HG03097 (cell line): ENCODE measurements at regions not wholly inside any gene's neighbourhood (a gene's known extent, or its start where the extent isn't known, plus 50 kb on each side); places are given as distances from the start of the nearest gene placed in this dataset.
"Not testable (repeated sequence)": the region's sequence is repeated elsewhere in the genome, so short reads cannot be mapped to it uniquely, and the experiment has no call there.

ENCODE experiments used
- ATAC-seq: cut with Tn5 transposase; IDR thresholded peaks from one replicate; pipeline ENCODE4 v1.9.1; 2021; ENCODE audit not compliant: unreplicated experiment, low FRiP score

- no peak for ATAC-seq
Measured at GRCh38 chr2:241981076-241981700, 111.7 kb downstream of the RTP5 start.

- ATAC-seq: no peak
Measured at GRCh38 chr2:241982706-241983570, 113.4 kb downstream of the RTP5 start.

GRCh38 chr2:241983571-241984270 lies 114.2 kb downstream of the RTP5 start:
- no peak for ATAC-seq

DNA sequence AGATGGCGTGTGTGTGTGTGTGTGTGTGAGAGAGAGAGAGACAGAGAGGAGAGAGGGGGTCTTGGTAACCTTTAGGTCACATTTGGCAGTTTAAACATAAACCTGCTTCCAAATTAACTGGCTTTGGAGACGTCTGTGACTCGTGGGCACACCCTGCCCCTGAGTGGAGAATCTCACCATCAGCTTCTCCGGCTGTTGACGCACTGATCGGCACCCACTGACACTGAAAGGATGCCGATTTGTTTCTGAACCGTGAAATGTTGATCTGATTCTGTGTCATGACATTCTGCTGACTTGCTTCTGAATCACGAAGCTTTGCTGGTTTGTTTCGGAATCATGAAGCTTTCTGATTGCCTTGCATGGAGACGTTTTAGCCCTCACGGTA lies 114.7 kb downstream of the RTP5 start:
- no peak for ATAC-seq

DNA sequence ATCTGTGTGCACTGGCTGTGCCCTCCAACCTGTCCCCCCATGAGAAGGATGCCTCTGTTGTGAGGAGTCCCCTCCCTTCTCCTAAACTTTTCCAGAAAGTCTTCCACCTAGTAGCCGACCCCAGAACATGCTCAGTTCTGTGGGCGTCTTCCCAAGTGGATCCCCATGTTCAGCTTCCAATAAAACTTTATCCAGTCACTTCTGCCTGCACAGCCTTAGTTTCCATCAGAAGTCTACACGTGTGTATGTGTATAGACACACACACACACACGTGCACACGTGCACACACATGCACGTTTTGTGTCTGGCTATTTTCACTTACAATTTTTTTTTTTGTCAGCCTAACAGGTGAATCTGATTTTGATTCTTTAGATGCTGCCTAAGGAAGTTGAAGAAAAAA lies 115.1 kb downstream of the RTP5 start:
- no peak for ATAC-seq

- ATAC-seq: not testable (repeated sequence)
Measured at GRCh38 chr2:241985161-241985985, 115.8 kb downstream of the RTP5 start.

DNA sequence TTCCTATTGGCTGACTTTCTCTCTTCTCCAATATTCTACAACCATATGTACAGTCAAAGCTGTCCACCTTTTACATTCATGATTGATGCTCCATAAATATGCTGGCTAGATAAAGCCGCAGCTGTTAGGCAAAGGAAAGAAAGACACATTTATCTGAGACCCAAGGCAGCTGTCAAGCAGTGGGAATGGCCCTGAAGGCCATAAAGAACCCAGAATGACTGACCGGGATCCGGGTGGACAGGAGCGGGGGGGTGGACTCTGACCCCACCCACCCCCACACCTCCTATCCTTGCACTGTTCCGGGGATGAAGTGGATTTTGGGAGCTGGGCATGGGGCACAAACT lies 116.4 kb downstream of the RTP5 start:
- ATAC-seq: no peak

DNA sequence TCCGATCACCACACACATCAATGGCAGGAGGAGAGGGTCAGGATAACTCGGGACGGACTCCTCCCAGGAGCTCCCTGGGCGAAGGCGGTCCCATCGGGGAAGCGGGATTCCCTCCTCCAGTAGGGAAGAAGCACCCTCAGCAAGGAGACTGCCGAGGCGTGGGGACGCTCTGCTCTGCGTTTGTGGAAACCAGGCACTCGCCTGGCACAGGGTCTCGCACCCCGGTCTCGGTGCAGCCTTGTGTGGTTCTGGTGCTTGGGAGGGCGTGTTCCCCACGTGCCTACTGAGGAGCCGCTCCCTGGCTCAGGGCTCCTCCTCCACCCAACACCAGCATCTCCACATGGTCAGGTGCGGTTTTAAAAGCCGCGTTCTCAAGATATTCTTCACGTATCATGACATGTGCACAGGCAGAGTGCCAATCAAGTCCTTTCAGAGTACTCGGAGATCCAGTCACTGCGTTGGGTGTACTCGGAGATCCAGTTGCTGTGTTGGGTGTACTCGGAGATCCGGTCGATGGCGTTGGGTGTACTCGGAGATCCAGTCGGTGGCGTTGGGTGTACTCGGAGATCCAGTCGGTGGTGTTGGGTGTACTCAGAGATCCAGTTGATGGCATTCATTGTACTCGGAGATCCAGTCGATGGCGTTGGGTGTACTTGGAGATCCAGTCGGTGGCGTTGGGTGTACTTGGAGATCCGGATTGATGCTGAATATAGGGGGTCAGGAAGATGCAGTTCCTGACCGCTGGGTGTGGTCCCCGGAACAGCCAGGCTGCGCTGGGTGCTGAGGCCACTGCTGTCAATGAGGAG lies 117.5 kb downstream of the RTP5 start:
- no peak for ATAC-seq

DNA sequence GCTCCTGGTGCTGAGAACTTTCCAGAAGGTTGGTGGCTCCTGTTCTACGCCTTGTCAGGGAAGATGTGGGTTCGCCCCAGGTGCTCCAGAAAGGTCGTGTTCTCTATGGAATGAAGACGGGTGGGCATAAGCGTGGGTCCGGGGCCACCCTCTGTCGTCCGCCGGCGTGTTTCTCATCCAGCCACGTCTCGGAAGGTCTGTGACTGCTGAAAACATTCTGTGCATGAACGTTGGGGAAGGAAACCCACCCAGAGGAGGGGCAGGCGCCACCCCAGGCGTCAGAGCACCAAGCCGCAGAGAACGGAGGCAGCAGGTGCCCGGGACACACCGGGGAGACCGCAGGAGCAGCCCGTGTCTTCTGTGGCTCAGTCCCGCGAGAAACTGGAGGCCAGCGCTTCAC lies 118.2 kb downstream of the RTP5 start:
- no peak for ATAC-seq

DNA sequence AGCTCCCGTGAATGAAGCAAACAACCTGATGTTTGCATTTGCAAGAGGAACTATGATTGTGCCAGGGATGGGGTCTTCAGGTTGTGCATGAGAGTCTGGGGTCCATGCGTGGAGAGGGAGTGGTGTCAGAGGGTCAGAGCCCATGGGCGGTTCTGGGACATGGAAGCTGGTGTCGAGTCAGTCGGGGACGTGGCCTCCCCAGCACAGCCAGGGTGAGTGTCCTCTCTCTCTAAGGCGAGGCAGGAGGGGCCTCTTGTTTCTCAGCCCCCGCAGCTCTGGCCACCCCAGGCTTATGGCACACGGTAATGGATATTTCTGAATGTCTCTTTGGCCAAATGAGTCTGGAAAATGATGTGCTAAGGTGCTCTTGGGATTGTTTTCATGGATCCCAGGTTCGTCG lies 118.6 kb downstream of the RTP5 start:
- ATAC-seq: no peak

- ATAC-seq: no peak
Measured at GRCh38 chr2:241989074-241989473, 119.5 kb downstream of the RTP5 start.

DNA sequence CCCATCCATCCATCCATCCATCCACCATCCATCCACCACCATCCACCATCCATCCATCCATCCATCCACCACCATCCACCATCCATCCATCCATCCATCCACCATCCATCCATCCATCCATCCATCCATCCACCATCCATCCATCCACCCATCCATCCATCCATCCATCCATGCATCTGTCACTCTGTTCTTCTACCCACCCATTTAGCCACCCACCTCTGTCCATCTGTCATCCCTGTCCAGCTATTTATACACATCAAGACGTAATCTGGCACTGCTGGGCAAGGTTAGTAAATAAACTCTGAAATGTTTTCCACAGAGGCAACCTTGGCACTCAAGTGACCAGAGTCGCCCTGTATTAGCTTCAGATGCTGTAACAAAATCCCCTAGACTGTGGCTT lies 120.9 kb downstream of the RTP5 start:
- no peak for ATAC-seq

DNA sequence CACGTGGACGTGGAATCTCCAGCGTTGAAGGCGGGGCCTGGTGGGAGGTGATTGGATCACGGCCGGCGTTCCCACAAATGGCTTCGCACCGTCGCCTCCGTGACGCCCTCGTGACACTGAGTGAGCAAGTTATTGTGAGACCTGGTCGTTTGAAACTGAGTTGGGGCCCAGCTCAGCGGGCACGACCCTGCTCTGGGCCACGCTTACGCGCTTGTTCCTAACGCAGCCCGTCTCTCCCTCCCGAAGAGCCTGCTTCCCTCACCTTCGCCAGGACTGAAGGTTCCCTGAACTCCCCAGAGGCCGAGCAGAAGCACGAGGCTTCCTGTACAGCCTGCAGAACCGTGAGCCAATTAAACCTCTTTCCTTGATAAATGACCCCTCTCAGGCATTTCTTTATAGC lies 121.8 kb downstream of the RTP5 start:
- no peak for ATAC-seq

- no peak for ATAC-seq
Measured at GRCh38 chr2:241992753-241993152, 123.2 kb downstream of the RTP5 start.

GRCh38 chr2:241993386-241994005 lies 124.0 kb downstream of the RTP5 start:
- ATAC-seq: no peak

- ATAC-seq: no peak
Measured at GRCh38 chr2:241994086-241994485, 124.6 kb downstream of the RTP5 start.

DNA sequence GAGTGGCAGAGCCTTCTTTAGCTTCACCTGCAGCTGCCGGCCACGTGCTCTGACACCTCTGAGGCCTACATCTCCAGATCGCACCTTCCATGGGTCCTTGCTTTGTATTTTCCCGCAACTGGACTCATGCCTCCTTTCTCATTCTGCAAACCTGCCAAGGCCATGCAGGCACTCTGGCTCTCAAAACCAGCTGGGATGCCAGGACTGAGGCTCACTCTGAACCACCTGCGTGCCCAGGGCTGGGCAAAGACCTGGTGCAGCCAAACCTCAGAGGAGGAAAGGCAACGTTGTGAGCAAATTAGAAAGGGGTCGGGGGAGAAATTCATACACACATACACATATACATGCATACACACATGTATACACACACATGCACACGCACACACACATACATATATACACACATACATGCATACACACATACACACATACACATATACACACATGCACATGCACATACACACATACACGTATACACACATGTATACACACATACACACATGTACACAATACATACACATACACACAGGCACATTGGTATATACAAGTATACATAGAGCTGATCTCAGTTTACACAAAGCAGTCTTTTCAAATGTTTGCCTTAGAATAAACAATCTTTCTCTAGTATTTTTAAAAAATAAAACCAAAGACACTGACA lies 125.2 kb downstream of the RTP5 start:
- no peak for ATAC-seq

DNA sequence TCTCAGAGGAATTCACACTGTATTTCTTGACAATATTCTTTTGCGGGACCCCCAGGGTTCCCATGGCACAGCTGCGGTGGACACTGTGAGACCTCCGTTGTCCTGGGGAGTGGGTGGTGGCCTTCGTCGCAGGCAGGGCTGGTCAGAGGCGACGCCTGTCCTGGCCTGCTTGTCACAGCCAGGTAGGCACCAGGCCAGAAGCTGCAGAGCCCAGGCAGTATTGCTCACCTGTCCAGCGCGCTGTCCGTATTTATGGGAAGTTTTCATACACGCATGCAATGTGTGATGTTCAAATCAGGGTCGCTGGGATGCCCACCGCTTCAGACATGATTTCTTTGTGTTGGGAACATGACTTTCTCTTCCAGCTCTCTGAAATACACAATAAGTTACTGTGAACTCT lies 126.6 kb downstream of the RTP5 start:
- no peak for ATAC-seq

DNA sequence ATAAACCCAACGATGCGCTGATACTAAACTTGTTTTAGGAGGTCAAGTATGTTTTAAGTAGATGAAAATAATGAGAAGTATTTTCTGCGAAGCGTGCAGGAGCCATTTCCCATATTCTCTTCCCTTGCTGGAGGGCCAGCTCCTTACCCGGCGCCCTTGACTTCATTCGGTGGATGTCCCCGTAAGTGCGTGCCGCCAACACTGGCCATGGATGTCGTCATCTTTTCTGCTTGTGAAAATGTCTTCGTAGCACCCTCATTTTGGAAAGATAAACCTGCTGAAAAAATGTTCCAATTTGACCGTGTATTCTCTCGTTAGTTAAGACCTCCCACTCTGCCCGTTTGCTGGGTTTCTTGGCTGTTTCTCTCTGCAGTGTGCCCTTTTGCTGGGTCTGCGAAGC lies 127.5 kb downstream of the RTP5 start:
- no peak for ATAC-seq
